MG63 (cell line): ENCODE measurements at regions not wholly inside any gene's neighbourhood (a gene's known extent, or its start where the extent isn't known, plus 50 kb on each side); places are given as distances from the start of the nearest gene placed in this dataset.
A peak's percentile ranks its signal among the peaks of the same experiment; 100 is the strongest.

Source experiments
- DNase-seq: peaks from one replicate; pipeline ENCODE4 v3.0.0-alpha.2; 2020
- H3K27me3 ChIP-seq: fragments of 250-450 bp; sonication (Bioruptor Pico); 2 replicates; pipeline ENCODE4 v1.5.1; 2020; ENCODE audit warnings: mild to moderate bottlenecking, moderate library complexity
- H3K36me3 ChIP-seq: fragments of 250-450 bp; sonication (Bioruptor Pico); 2 replicates; pipeline ENCODE4 v1.5.1; 2020; ENCODE audit warnings: mild to moderate bottlenecking, moderate library complexity
- H3K4me3 ChIP-seq: fragments of 250-450 bp; sonication (Bioruptor Pico); 2 replicates; pipeline ENCODE4 v1.5.1; 2020; ENCODE audit warnings: mild to moderate bottlenecking, moderate library complexity
- H3K9me3 ChIP-seq: fragments of 250-450 bp; sonication (Bioruptor Pico); 2 replicates; pipeline ENCODE4 v1.5.1; 2020; ENCODE audit warnings: mild to moderate bottlenecking, moderate library complexity

DNA sequence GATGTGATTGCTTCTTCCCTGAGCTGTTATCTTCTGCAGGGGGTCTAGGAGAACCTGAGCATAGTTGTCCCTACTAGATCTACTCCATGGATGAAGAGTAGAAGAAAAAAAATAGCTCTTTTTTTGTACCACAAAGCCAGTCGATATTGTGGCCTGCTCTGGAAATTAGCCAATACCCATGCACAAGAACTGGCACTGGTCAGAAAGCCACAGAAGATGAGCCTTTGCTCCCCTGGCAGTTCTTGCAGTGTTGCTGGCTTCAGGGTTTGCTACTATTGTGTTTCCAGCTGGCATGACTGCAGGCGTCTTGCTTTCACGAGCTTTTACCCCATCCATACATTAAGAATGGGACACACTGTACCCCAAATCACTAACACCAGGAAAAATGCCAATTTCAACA lies 547.7 kb upstream of the KLF12 start:
- Histone ChIP-seq H3K9me3 (no peaks in the 10 kb centered on the region), H3K36me3 (no peaks in the 10 kb centered on the region), H3K27me3 (no peaks in the 10 kb centered on the region), H3K4me3 (no peak overlapping the region)
- DNase-seq: no peak

DNA sequence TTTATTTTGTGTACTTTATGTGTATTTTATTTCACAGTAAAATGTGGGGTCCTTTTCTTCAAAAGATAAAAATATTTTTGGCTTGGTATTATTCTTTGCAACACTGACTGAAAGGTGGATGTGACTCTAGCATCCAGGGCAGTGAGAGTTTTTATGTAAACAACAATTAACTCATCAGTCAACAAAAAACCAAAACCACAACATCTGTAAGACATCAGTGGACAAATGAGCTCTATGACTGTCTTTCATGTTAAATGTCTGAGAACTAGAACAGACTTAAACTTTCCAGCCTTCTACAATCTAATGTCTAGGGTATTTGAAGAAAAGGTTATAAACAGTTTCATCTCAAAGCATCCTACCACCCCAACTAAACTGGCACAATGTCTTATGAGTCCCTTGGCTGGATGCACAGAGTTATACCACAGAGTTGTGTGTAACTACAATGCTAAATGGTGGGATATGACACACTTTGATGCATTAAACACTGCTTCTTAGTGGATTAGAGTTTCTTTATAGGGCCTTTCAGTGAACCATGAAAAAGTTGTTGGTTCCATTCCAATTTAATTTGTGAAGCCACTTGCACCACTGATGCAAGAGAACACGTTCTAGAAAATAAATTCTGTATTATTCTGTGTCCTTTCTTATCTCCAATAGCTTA lies 544.2 kb upstream of the KLF12 start:
- Histone ChIP-seq H3K27me3 (no peaks in the 10 kb centered on the region), H3K36me3 (no peaks in the 10 kb centered on the region), H3K4me3 (no peak overlapping the region), H3K9me3 (no peaks in the 10 kb centered on the region)
- no peak for DNase-seq

DNA sequence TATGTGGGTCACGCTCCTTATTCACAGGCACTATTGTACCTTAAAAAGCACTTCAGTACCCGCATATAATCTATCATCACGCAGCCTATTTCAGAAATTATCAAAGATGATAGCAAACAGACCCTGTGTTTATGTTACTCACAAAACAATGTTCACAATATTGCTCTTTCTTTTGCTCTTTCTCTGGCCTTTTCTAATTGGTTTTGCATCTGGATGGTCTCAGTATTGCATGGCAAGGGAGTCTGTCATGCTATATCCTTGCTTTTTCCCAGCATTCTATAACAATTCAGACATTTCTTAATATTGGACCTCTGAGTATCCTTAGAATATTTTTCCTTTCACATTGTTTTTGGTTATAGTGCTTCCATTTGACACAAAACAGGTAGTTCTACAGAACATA lies 541.8 kb upstream of the KLF12 start:
- no peaks in the 10 kb centered on the region for H3K36me3 ChIP-seq
- DNase-seq: no peak
- no peak overlapping the region for H3K4me3 ChIP-seq
- no peaks in the 10 kb centered on the region for H3K27me3 ChIP-seq
- H3K9me3 ChIP-seq: no peaks in the 10 kb centered on the region

DNA sequence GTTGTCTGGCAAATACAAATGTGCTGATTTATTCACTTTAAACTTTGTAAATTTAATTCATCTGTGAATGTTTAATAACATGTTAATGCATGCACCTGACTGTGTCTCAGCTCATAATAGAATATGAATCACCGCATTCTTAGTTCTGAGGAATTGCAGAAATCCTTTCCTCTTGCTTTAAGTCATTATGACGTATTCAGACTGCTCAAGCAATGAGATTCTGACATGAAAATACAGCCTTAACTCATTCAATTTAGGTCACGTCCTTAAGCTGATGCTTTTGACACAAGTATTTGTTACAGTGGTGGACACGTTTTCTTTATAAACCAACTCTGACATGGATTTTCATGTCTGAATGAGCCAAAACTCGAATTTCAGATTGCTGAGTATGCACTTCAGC lies 541.0 kb upstream of the KLF12 start:
- no peaks in the 10 kb centered on the region for H3K36me3 ChIP-seq
- no peak overlapping the region for H3K4me3 ChIP-seq
- no peak for DNase-seq
- no peaks in the 10 kb centered on the region for H3K27me3 ChIP-seq
- H3K9me3 ChIP-seq: no peaks in the 10 kb centered on the region

DNA sequence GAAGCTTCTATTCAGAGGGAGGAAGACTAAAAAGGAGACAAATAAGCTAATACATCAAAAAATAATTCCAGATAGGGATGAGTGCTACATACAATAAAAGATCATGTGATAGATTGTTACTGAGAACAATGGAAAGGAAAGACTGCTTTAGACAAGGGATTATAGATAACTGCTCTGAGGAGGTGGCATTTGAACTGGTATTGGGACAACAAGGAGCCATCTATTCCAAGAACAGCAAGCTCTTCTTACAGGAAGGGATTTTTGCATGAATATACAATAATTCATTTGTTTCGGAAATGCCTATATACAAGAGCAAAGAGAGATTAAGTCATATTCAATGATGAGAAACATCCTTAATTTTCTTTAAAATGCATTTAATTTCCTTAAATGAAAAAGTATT lies 540.5 kb upstream of the KLF12 start:
- no peak for DNase-seq
- Histone ChIP-seq H3K36me3 (no peaks in the 10 kb centered on the region), H3K9me3 (no peaks in the 10 kb centered on the region), H3K27me3 (no peaks in the 10 kb centered on the region), H3K4me3 (no peak overlapping the region)

DNA sequence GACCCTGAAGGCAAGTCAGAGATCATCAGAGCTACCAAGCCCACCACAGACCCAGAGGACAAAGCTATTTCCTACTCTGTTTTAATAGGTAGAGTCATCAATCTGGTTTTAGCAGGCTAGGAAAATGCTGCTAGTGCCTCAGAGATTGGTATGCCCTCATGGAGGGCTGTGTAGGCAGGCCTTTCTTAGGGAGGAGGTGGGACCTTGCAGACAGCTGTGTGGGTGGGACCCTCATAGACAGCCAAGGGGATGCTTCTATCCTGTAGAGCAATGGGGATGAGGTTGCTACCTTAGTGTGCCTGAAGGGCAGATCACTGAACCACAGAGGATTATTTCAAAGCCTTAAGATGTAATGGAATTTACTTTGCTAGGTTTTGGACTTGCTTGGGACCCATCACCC lies 534.9 kb upstream of the KLF12 start:
- H3K27me3 ChIP-seq: no peaks in the 10 kb centered on the region; the same call in 1 of the 2 replicates
- H3K9me3 ChIP-seq: no peaks in the 10 kb centered on the region
- no peaks in the 10 kb centered on the region for H3K36me3 ChIP-seq
- no peak for DNase-seq
- H3K4me3 ChIP-seq: no peak overlapping the region

DNA sequence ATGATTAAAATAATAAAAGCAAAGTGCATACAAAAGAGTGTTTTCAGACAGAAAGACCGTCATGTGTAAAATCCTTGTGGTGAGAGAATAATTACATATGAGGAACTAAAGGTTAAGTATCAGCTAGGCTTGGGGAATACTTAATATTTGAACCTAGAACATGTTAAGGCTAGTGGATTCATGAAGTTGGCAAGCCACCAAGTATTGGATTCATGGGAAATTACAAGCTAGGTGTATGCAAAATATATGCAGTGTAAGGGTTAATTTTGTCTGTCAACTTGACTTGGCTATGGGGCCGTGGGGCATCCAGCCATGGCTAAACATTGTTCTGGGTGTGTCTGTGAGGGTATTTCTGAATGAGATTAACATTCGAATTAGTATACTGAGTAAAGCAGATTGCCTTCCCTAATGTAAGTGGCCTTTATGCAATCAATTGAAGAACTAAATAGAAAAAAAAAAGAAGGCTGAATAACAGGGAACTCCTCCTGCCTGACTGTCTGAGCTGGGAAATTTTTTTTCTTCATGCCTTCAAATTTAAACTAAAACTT lies 533.5 kb upstream of the KLF12 start:
- no peaks in the 10 kb centered on the region for H3K9me3 ChIP-seq
- H3K4me3 ChIP-seq: no peak overlapping the region
- no peaks in the 10 kb centered on the region; the same call in 1 of the 2 replicates for H3K27me3 ChIP-seq
- DNase-seq: no peak
- no peaks in the 10 kb centered on the region for H3K36me3 ChIP-seq

DNA sequence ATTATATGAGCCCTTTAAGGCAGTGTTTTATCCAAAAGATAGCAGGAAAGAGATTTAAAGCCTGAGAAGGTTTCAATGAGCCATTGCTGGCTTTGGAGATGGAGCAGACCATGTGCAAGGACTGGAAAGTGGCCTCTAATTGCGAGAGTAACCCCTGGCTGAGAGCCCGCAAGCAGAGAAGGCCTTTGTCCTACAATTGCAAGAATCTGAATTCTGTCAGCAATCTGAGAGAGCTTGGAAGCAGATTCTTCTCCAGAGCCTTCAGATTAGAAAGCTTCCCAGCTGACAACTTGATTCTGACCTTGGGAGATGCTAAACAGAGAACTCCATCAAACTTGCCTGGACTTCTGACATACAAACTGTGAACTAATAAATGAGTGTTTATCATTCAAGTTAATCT lies 528.7 kb upstream of the KLF12 start:
- no peak overlapping the region for H3K4me3 ChIP-seq
- no peak for DNase-seq
- H3K36me3 ChIP-seq: no peaks in the 10 kb centered on the region
- no peaks in the 10 kb centered on the region for H3K9me3 ChIP-seq
- H3K27me3 ChIP-seq: no peaks in the 10 kb centered on the region; the same call in 1 of the 2 replicates

DNA sequence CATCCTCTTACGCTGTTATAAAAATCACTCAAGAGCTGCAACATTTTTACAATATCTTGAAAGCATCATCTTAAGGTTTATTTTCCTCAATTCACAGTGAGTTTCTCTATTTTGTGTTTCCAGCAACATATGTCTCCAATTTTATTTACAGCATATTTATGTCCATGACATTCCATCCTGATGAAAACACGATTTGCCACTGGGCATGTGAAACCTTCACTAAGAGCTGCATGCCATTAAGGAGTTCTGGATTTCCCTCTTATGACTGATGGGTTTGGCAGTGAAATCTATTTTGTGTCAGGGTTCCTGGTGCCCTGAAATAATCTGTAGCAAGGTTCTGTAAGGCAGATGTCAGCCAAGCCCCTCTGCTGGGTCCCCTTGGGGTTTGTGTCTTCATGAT lies 527.6 kb upstream of the KLF12 start:
- no peaks in the 10 kb centered on the region; the same call in 1 of the 2 replicates for H3K27me3 ChIP-seq
- DNase-seq: peak; percentile 9
- H3K4me3 ChIP-seq: no peak overlapping the region
- no peaks in the 10 kb centered on the region for H3K9me3 ChIP-seq
- no peaks in the 10 kb centered on the region for H3K36me3 ChIP-seq

DNA sequence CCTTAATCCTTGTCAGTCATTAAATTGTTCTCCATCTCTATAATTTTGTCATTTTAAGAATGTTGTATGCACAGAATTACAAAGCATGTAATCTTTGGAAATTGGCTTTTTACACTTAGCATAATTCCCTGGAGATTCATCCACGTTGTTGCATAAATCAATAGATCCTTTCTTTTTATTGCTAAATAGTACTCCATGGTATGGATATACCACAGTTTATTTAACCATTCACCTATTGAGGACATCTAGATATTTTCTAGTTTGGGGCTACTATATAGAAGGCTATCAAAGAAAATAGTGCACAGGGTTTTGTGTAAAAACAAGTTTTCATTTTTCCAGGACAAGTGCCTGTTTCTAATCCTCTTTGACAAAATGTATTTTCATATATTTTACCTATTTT lies 523.6 kb upstream of the KLF12 start:
- Histone ChIP-seq H3K4me3 (no peak overlapping the region), H3K27me3 (no peaks in the 10 kb centered on the region), H3K36me3 (no peaks in the 10 kb centered on the region), H3K9me3 (no peaks in the 10 kb centered on the region)
- DNase-seq: no peak

DNA sequence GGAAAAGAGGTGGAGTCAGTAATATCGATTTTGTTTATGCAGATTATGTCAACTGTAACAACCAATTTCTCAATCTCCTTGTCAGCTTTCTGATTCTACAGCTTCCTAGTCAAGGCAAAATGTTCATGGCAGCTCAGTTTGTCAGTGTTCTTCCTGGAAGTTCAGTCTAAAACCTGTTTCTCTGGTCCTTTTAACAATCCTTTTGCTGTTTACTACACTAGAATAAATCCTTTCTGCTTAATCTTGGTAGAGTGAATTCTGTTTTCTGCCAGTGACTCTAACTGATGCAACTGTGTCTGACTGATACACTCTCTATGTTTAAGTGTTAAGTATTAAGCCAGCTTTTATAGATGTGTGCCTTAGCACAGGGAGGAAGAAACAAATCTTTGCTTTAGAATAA lies 516.9 kb upstream of the KLF12 start:
- H3K27me3 ChIP-seq: no peaks in the 10 kb centered on the region
- H3K36me3 ChIP-seq: no peaks in the 10 kb centered on the region
- no peak overlapping the region for H3K4me3 ChIP-seq

DNA sequence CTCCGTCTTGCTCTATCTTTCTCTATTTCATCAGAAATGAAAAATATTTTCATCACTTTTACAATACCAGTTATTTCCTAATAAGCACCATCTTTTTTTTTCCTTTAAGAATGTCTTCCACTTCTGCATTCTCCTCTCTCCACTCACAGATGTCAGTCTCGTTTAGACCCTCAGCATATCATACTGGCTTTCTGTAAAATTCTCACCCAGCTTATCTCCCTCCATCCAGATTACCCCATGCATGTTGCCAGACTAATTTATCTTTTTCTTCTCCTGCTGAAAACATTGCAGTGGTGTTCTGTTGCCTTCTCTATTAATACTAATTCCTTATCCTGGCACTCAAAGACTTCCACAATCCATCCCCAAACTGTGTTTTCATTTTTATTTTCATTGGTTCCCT lies 513.8 kb upstream of the KLF12 start:
- H3K9me3 ChIP-seq: no peaks in the 10 kb centered on the region
- no peak overlapping the region for H3K4me3 ChIP-seq

More for the DNA sequence above, 516.9 kb upstream of the KLF12 start:
- no peak for DNase-seq
- no peaks in the 10 kb centered on the region for H3K9me3 ChIP-seq

DNA sequence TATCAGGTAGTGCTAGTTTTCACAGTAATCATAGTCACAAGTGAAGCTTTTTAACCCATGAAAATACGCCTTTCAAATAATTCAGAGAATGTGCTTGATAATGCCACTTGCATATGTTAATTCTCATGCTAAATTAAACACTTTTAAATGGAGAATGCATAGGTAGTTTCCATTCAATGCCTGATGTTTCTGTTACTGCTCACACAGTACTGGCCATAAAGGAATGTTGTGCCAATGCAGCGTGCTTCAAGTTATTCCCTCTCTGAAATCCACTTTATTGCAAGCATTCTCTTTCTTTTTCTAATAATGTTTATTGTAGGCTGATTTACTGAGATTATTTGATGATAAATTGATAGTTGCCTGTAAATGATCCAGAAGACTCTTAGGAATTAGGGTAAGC lies 513.0 kb upstream of the KLF12 start:
- H3K36me3 ChIP-seq: no peaks in the 10 kb centered on the region
- no peak for DNase-seq
- H3K27me3 ChIP-seq: no peaks in the 10 kb centered on the region
- no peak overlapping the region for H3K4me3 ChIP-seq
- no peaks in the 10 kb centered on the region for H3K9me3 ChIP-seq

More for the DNA sequence above, 513.8 kb upstream of the KLF12 start:
- Histone ChIP-seq H3K36me3 (no peaks in the 10 kb centered on the region), H3K27me3 (no peaks in the 10 kb centered on the region)
- no peak for DNase-seq

DNA sequence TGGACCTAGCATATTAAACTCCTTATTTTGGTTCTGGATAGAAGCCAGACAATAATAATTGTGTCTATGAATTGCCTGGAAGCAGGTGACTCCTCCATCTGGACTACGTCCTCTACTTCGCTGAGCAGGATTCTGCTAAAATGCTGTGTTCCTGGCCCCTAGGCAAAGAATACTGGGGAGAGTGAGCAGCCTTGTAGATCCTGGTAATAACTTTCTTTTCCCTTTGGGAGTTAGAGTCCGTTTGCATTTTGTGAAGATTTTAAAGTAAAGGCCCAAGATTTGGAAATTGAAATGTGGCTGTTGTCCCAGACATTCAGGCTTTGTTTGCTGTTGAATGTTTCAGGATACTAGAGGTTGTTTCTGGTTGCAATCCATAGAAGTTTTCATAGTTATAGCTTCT lies 511.9 kb upstream of the KLF12 start:
- no peak overlapping the region for H3K4me3 ChIP-seq
- H3K27me3 ChIP-seq: no peaks in the 10 kb centered on the region
- no peak for DNase-seq
- no peaks in the 10 kb centered on the region for H3K36me3 ChIP-seq
- no peaks in the 10 kb centered on the region for H3K9me3 ChIP-seq

DNA sequence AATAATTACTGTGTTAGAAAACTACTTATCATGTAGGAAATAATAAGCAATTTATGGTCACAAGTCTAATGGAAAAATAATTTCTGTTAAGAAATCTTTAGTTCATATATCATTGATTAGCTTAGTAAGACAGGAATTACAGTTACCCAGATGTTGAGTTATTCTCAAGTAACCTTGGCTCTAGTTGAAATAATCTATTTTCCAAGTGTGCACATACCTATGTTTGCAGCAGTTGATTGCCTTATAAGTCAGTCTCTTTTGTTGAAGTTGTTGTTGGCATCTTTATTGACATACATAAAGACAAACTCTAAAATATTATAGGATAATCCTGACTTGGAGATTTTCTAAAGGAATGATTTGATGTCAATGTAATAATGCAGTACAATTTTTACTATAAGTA lies 511.4 kb upstream of the KLF12 start:
- no peak for DNase-seq
- no peaks in the 10 kb centered on the region for H3K36me3 ChIP-seq
- H3K9me3 ChIP-seq: no peaks in the 10 kb centered on the region
- no peaks in the 10 kb centered on the region for H3K27me3 ChIP-seq
- H3K4me3 ChIP-seq: no peak overlapping the region

DNA sequence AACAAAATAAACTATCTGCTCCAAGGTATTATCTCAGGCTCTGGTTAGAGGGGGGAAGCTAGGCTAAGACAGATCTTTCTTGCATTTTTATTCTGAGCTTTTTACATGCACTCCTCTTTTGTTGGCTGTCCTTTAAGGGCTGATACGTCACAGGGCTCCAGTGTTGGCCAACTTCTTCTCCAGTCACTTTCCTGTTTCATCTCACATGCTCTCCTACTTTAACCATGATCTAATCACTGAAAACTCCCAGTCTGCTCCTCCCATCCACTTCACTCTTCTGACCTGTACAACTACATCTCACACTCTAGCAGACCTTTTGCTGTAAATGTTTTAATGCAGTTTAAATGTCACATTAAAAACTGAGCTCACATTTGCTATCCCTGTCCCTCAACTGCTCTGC lies 510.0 kb upstream of the KLF12 start:
- no peak for DNase-seq
- no peaks in the 10 kb centered on the region for H3K27me3 ChIP-seq
- H3K9me3 ChIP-seq: no peaks in the 10 kb centered on the region
- H3K4me3 ChIP-seq: no peak overlapping the region
- H3K36me3 ChIP-seq: no peaks in the 10 kb centered on the region

DNA sequence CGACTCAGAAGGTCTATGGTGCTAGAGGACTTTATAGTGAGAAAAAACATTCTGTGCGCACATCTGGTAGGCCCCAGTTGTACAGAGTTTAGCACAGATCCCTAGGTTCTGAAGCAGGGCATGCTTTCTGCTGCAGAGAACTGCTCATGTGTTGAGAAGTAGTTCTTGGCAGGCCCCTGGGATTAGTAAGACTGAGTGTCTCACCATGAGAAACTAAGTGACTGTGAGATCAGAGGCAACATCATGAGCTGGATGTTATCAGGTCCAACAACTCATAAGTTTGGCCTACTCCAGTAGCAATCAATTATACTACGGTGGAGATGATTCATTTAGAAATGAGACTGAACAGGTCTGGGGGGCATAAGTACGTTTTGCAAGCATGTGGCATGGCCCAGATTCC lies 507.4 kb upstream of the KLF12 start:
- peak; percentile 69 for DNase-seq
- no peaks in the 10 kb centered on the region for H3K36me3 ChIP-seq
- no peak overlapping the region for H3K4me3 ChIP-seq
- no peaks in the 10 kb centered on the region for H3K9me3 ChIP-seq
- H3K27me3 ChIP-seq: no peaks in the 10 kb centered on the region

DNA sequence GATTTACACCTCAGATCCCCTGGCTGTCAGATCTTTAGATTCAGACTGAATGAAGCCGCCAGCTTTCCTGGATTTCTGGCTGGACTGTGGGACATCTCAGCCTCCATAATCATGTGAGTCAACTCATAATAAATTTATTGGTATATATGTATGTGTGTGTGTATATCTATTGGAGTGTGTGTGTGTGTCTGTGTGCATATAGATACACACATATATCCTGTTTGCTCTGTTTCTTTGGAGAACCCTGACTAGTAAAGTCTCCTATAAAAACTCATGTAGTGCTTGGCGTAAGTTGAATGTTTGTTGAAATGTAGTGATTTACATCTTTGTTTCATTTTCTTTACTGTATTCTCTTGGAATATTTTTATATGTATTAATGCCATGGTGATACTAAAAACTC lies 499.5 kb upstream of the KLF12 start:
- H3K9me3 ChIP-seq: no peaks in the 10 kb centered on the region; the same call in 1 of the 2 replicates
- no peaks in the 10 kb centered on the region for H3K36me3 ChIP-seq
- peak; percentile 26 for DNase-seq
- H3K4me3 ChIP-seq: no peak overlapping the region
- no peaks in the 10 kb centered on the region for H3K27me3 ChIP-seq
